GM18873 (cell line): ENCODE measurements at regions not wholly inside any gene's neighbourhood (a gene's known extent, or its start where the extent isn't known, plus 50 kb on each side); places are given as distances from the start of the nearest gene placed in this dataset.

Experiments
- ATAC-seq: cut with Tn5 transposase; IDR thresholded peaks from one replicate; pipeline ENCODE4 v1.9.1; 2021; ENCODE audit warnings: mild to moderate bottlenecking, moderate library complexity, moderate number of reproducible peaks; ENCODE audit not compliant: unreplicated experiment, low FRiP score

DNA sequence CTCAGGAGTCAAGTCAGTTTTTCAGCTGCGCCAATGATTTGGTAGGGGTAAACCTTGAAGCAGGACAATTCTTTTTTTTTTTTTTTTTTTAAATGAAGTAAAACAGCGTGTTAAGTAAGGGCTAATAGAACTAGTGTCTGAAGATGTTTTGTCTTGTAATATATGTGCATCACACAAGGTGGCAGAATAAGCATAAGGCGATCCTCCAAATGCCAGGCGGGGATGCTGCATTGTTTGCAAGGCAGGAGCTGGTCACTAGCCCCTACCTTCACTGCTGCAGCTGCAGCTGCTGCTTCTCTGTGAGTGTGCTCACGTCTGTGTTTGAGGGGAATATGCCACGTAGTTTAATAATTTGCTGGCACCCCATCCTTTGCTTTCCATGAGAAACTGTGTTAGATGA lies 272.7 kb upstream of the MAP3K7 start:
- ATAC-seq = no peak

- ATAC-seq = no peak
Measured at GRCh38 chr6:90859056-90859455, 272.2 kb upstream of the MAP3K7 start.

GRCh38 chr6:90849686-90850085 lies 262.8 kb upstream of the MAP3K7 start:
- no peak for ATAC-seq

DNA sequence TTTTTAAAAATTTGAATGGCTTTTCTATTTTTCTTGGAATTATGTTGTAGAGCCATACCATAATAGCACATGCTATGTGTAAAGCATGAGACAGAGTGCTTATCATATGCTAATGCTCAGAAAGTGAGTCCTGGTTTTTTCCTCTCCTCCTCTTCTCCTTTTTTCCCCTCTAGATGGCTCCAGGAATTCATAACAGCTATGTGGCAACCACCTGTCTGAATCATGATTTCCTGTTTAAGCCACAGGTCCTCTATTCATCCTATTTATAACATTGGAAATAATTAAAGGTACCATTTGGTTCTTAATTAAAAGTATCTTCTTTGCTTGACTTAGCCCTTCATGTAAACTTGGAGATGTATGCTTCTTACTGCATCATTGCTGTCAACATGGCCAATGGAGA lies 260.0 kb upstream of the MAP3K7 start:
- ATAC-seq = no peak

- no peak for ATAC-seq
Measured at GRCh38 chr6:90835596-90836212, 248.8 kb upstream of the MAP3K7 start.

- ATAC-seq = no peak
Measured at GRCh38 chr6:90829311-90829710, 242.4 kb upstream of the MAP3K7 start.

- no peak for ATAC-seq
Measured at GRCh38 chr6:90820436-90820835, 233.6 kb upstream of the MAP3K7 start.

- ATAC-seq = no peak
Measured at GRCh38 chr6:90819483-90819882, 232.6 kb upstream of the MAP3K7 start.

DNA sequence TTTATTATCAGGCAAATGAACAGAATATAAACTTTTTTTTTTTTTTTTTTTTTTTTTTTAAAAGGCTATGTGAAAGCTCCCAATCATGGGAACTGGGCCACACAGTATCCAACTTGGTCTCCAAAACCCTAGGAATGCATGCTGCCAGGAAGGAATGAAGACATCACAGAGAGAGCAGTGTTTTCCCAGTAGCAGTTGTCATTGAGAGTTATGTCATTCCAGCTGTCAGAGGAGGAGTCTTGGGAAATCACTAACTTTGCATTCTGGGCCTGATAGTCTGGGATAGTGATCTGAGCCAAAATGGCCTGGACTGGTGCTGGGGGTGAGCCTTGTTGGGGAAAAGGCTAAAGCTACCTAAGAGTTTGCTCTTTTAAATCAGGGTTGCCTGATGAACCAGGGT lies 231.3 kb upstream of the MAP3K7 start:
- ATAC-seq = no peak

- no peak for ATAC-seq
Measured at GRCh38 chr6:90816764-90817163, 229.9 kb upstream of the MAP3K7 start.

- ATAC-seq = no peak
Measured at GRCh38 chr6:90811596-90812226, 224.8 kb upstream of the MAP3K7 start.

GRCh38 chr6:90809035-90809434 lies 222.2 kb upstream of the MAP3K7 start:
- ATAC-seq = no peak

GRCh38 chr6:90807791-90808701 lies 221.2 kb upstream of the MAP3K7 start:
- ATAC-seq = no peak

DNA sequence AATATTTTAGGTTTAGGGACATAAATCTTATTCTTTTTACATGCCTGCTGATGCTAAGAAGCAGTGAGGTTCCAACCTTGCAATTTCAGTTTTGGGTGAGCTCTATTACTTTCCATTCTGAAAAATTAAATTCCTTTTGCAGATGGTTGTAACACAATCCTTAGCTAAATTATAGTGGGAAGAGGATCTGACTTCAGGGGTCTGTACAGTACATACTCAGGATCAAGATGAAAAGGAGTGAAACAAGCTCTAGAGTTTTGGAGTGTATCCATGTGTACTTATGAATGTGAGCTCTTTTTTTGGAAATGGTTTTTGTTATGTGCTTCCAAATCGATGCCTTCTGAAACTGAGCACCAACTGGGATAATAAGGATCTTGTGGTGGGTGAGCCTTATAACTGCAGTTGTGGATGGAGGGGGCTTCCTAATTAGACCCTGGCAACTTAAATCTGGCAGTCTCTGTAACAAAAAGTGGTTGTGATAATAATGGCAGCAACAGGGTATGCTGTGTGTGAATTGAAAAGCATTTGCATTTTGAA lies 218.8 kb upstream of the MAP3K7 start:
- no peak for ATAC-seq

- no peak for ATAC-seq
Measured at GRCh38 chr6:90803956-90804355, 217.1 kb upstream of the MAP3K7 start.

GRCh38 chr6:90795078-90795477 lies 208.2 kb upstream of the MAP3K7 start:
- no peak for ATAC-seq

DNA sequence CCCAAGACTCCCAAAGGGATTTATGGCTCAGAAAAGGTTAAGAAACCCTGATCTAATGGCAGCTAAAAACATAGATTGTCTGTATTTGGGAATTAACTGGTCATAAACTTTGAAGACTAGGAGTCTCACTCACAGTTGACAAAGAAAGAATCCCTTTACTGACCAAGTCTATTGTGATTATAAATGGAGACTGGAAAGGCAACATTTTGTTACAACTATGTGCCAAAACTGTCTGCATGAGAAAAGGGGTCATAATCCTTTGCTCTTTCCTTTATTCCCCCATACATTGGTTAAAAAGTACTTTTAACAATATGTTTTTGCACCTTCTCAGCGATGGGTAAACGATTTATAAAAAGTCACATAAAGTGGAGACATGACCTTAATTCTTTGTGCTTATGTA lies 206.9 kb upstream of the MAP3K7 start:
- no peak for ATAC-seq

DNA sequence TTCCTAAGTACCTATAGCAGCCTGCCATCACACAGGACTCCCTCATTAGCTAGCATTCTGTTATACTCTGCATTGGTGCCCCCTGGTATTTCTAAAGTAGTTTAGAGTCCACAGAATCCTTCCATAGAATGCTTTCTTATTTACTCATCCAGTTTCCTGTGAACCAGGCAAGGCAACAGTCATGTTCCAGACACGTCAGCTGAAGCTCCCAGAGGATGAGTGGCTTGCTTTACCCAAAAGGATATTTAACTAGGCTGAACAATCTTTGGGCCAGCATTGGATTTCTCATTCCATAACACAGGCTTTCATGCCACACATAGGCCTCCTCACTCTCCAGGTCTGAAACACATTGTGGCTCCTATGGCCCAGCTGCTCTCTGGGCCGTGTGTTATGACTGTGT lies 203.8 kb upstream of the MAP3K7 start:
- no peak for ATAC-seq

DNA sequence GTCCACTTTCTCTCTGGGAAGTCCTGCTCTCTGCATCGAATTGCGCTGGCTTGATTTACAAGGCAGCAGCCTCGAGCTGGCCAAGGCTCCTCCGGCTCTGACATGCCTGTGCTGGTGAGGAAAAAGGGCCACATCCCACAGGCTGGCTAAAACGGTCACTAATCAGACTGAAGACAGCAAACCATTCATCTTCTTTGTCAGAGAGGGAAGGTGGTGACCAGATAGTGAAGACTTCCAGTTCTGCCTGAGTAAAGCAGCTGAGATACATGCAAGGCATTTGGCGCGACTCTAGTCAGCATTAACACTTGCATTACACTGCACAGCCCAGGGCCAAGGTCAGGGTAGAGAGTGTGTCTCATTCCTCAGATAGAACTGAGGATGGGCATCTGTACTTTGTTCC lies 203.2 kb upstream of the MAP3K7 start:
- ATAC-seq = no peak

DNA sequence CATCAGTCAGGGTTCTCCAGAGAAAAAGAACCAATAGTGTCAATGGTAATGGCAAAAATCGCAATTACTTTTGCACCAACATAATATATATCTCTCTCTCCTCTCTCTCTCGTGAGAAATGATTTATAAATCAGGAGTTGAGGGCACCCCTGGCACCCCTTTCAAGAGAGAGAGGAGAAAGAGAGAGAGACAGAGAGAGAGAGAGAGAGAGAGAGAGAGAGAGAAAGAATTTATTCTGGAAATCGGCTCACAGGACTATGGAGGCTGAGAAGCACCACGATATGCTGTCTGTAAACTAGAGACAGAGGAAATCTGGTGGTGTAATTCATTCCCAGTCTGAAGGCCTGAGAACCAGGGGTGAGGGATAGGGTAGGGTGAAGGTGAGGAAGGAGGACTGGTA lies 201.9 kb upstream of the MAP3K7 start:
- no peak for ATAC-seq

- ATAC-seq = no peak
Measured at GRCh38 chr6:90787446-90787845, 200.6 kb upstream of the MAP3K7 start.
